LHCN-M2 (cell line): ENCODE measurements at regions not wholly inside any gene's neighbourhood (a gene's known extent, or its start where the extent isn't known, plus 50 kb on each side); places are given as distances from the start of the nearest gene placed in this dataset.

Experiments used
- DNase-seq: peaks from one replicate; pipeline ENCODE4 v3.0.0-alpha.2; 2012; ENCODE audit warnings: low read depth

DNA sequence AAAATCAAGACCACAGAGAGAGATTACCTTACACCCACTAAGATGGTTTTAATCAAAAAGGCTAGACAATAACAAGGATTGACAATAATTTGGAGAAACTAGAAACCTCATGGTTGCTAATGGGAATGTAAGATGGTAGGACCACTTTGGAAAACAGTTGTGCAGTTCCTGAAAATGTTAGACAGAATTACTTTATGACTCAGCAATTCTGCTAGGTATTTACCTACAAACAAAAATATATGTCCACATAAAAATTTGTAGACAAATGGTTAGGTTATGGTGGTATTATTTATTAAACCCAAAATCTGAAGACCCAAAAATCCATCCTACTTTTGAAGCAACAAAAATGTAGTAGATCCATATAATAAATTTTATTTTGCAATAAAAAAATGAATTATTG is 1027.0 kb upstream of the ADGRL3 start:
- no peak for DNase-seq

GRCh38 chr4:60173718-60174117 is 1026.4 kb upstream of the ADGRL3 start:
- DNase-seq, result no peak

- no peak for DNase-seq
These were observed 1024.9 kb upstream of the ADGRL3 start for GRCh38 chr4:60175241-60175640.

DNA sequence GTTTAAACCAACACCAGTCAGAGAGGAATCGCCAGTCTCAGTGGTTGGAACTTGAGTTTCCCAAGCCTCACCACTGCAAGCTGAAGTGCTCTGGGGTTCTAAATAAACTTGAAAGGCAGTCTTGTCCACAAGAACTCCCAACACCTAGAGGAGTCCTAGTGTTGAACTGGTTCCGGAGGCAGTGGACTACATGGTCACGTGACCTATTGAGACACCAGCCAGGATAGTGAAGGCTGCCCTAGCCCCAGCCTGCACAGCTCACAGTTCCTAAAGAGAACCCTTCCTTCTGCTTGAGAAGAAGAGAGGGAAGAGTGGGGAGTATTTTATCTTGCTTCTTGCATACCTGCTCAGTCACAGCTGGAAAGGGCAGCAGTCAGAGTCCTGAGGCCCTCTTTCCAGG is 1012.7 kb upstream of the ADGRL3 start:
- DNase-seq, result no peak

- no peak for DNase-seq
These were observed 1010.8 kb upstream of the ADGRL3 start for GRCh38 chr4:60189286-60189685.

DNA sequence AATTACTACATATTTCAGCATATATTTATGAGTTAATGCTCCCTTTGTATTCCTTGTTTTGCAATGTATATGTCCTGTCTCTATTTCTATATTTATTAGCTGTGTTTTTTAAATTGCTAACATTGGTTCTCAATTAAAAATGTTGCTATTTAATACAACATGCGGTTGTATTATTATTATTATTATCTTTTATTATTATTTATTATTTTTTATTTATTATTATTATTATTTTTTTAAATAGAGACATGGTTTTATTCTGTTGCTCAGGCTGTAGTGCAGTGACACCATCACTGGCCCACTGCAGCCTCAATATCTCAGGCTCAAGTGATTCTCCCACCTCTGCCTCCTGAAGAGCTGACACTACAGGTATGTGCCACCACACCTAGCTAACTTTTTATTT is 1005.9 kb upstream of the ADGRL3 start:
- no peak for DNase-seq

- no peak for DNase-seq
These were observed 1004.9 kb upstream of the ADGRL3 start for GRCh38 chr4:60195256-60195655.

GRCh38 chr4:60201052-60201673 is 999.0 kb upstream of the ADGRL3 start:
- peak; percentile 33 for DNase-seq

- DNase-seq, result no peak
These were observed 990.5 kb upstream of the ADGRL3 start for GRCh38 chr4:60209588-60209987.

DNA sequence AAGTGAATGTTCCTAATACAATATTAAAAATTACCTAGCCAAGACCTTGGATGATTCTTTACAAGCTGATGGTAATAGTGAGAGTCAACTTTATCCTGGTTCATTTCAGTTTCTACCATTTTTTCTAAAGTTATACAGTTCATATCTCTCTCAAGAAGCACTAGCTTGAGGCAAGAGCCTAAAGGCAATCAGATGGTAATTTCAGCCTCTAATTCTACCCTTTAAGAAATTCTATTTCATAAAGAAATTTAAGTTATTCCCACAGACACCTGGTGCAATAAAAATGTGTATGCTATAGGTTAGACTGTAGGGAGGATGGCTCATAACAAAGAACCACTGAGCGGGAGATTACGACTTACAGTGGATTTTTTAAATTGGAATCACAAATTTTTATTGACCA is 984.2 kb upstream of the ADGRL3 start:
- DNase-seq, result no peak

- DNase-seq, result peak; percentile 1
These were observed 983.4 kb upstream of the ADGRL3 start for GRCh38 chr4:60216752-60217151.

DNA sequence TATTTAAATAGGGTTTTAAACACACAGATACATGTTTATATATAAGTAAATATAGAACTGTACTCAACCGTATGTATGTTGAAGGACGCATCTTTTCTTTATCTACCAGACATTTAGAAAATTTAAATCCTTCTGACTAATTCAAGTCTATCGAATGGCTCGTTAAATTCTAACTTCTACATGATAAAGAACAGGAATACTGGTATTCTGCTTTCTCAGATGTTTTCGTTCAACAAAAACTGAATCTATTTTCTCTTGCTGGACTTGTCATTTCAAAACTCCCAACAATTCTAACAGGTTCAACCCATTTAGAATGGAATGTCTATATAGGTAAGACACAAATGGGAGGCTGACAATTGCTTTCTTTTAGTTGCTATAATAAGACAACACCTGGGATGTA is 978.3 kb upstream of the ADGRL3 start:
- DNase-seq, result no peak

DNA sequence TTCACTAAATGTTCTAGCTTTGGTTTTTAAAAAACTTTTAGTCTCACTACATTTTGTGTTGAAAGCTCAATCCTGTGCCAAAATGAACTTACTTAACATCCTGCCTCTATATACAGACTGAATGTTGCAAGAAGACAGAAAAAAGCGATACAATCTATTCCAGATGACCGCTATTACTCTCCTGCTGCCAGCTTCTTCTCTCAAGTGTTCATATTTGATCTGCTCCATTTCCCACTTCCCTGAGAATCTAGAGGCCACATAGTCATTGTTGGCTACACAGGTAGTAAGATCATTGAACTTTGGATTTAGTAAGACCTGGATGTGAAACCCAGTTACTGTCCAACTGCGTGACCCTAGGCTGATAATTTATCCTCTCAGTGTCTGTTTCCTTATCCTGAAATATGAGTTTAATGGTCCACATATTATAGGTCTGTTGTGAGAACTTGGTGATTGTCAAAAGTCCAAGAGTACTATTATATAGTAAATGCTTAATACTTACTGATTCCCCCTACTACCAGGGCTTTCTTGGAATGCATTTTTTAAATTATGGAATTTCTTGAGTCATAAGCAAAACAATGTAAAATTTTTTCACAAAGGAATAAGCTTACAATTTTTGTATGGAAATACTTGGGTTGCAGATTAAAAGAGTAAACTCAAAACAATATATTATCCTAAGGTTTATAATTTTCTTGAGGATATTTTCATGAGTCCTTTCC is 976.8 kb upstream of the ADGRL3 start:
- DNase-seq, result no peak

GRCh38 chr4:60241866-60242265 is 958.3 kb upstream of the ADGRL3 start:
- DNase-seq, result no peak

- no peak for DNase-seq
These were observed 950.3 kb upstream of the ADGRL3 start for GRCh38 chr4:60249784-60250183.

DNA sequence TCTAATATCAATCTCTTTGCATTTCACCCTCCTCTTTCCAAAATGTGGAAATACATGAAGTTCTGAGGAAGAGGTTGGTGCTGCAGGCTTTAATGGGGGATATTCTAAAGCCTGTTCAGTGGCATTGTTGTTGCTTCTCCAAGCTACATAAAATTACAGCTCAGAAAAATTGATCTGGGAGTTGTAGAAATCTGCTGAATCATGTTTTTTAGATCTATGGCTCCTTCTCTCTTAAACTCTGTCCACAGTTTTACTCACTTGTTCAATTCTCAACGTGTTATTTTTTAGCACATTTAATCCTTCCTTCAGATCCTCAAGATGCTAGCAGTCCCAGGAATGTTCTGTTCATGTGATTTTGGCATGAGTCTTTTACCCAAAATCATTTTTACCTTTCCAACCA is 949.5 kb upstream of the ADGRL3 start:
- no peak for DNase-seq

- DNase-seq, result no peak
These were observed 940.3 kb upstream of the ADGRL3 start for GRCh38 chr4:60259781-60260180.

- no peak for DNase-seq
These were observed 933.6 kb upstream of the ADGRL3 start for GRCh38 chr4:60266505-60266904.

DNA sequence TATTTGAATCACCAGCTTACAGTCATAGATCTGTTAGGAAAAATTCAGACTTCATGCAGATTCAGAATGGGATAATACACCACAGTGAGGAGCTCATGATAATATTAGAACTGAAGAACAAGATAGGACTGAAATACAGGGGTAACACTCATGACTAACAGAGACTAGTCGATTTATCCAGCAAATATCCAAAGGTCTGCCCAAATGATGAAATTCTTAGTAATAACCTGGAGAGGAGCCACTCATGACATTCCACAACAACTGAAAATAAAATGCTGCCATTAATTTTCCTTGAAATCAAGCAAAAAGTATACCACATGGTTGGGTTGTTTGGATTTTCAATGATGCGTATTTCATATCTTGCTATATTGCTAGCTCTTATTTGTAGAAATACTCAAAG is 903.7 kb upstream of the ADGRL3 start:
- DNase-seq, result no peak

DNA sequence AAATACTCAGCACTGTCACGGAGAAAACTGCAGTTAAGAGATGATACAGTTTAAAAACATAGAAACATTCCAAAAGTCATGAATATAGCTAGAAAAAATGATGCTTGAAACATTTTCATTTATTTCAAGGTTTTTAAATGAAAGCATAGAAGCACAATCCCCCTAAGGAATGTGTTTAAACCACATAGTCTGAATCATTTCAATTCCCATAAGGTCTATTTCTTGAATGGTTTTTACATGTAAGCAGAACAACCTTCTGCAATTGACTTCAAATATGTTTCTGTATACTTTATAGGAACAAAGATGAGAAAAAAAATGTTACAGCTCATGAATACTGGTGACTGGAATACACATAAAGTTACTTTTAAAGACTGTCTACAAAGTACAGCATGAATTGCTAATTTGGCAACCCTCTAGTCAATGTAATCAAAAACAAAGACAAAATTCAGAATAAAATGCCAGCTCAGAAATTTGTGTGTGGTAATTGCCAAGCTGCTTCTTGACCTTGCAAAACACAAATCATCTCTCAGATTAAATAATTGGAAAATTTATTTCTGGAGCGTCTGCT is 886.4 kb upstream of the ADGRL3 start:
- DNase-seq, result no peak

GRCh38 chr4:60314416-60314815 is 885.7 kb upstream of the ADGRL3 start:
- no peak for DNase-seq

- DNase-seq, result no peak
These were observed 884.5 kb upstream of the ADGRL3 start for GRCh38 chr4:60315586-60315985.

- DNase-seq, result no peak
These were observed 873.4 kb upstream of the ADGRL3 start for GRCh38 chr4:60326735-60327134.
